HFFc6 (cell line): ENCODE measurements at regions not wholly inside any gene's neighbourhood (a gene's known extent, or its start where the extent isn't known, plus 50 kb on each side); places are given as distances from the start of the nearest gene placed in this dataset.

Experiments
- DNase-seq: peaks from one replicate; pipeline ENCODE4 v3.0.0-alpha.2; 2018
- H3K27ac Mint-ChIP-seq: 2 replicates; pipeline ENCODE4 v1.8.0; 2020; ENCODE audit warnings: mild to moderate bottlenecking, mixed read lengths
- H3K27me3 Mint-ChIP-seq: 2 replicates; pipeline ENCODE4 v1.8.0; 2021; ENCODE audit warnings: mild to moderate bottlenecking, moderate library complexity, mixed read lengths; ENCODE audit not compliant: insufficient read depth
- H3K36me3 Mint-ChIP-seq: 2 replicates; pipeline ENCODE4 v1.8.0; 2021; ENCODE audit warnings: low read depth, mixed read lengths
- H3K4me1 Mint-ChIP-seq: 2 replicates; pipeline ENCODE4 v1.8.0; 2020; ENCODE audit warnings: low read depth, mixed read lengths
- H3K4me3 Mint-ChIP-seq: 2 replicates; pipeline ENCODE4 v1.8.0; 2020; ENCODE audit warnings: mild to moderate bottlenecking, moderate library complexity, mixed read lengths
- H3K9me3 Mint-ChIP-seq: 2 replicates; pipeline ENCODE4 v1.8.0; 2020; ENCODE audit warnings: mild to moderate bottlenecking, mixed read lengths
- CTCF ChIP-seq: fragments of 200-600 bp; sonication (generic); IDR thresholded peaks from 2 replicates; pipeline ENCODE4 v1.5.0; 2021; ENCODE audit warnings: antibody characterized with exemption, mild to moderate bottlenecking

DNA sequence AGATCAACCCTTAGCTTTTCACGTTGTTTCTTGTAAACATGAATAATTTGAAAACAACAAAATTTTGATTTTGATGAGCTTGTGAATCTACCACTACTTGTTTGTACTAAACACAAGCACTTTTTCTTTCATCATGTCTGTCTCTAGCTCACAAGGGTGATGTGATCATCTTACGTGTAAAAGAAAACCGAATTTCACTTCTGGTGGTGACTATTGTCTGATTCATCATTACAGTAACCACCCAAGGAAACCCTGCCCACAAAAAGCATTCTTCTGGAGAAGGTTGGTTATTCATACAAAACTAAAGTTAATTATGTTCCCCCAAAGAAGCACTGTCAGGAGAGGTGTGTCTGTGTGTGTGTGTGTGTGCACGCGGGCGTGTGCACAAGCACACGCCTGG is 285.4 kb downstream of the ZNF516 start:
- H3K27ac Mint-ChIP-seq = no peak overlapping the region

DNA sequence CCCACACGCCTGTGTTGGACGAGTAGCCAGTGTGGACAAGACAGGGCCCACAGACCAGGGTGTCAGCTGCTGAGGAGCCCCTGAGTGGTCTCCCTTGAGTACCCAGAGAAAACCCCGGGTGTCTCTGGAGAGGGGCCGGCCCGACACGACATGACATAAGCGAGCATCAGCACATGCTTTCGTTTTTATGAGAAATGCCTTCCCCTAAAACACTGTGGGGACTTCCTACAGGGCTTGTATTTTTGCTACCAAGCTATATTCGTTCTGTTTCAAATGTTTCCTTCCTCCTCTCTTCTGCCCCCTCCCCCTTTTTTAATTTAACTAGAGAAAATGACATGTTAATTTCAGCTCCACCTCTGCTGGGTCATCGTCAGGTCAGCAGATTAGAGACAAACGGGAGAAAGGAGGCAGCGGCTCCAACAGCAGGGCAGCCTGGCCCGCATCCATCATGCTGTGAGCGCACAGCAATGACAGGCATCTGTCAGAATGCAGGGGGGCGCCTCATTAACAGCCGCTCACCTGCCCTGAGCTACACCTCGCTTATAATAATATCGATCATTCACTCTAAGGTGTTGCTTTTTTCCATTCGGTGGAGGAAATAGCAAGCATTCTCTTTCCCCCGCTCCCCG is 286.2 kb downstream of the ZNF516 start:
- DNase-seq = no peak
- Mint-ChIP-seq H3K9me3 (peaks cover 9% of the 10 kb centered on the region; the same call in 1 of the 2 replicates), H3K27ac (no peak overlapping the region), H3K27me3 (peaks cover 4% of the 10 kb centered on the region; the same call in 1 of the 2 replicates), H3K36me3 (no peaks in the 10 kb centered on the region), H3K4me1 (peaks cover 14% of the 10 kb centered on the region), H3K4me3 (peak overlapping the region; percentile 53; the same call in 1 of the 2 replicates)
- TF ChIP-seq CTCF = no peak

More for the DNA sequence above, 285.4 kb downstream of the ZNF516 start:
- H3K4me1 Mint-ChIP-seq = peaks cover 14% of the 10 kb centered on the region
- no peak for TF ChIP-seq CTCF
- peaks cover 6% of the 10 kb centered on the region; the same call in 1 of the 2 replicates for H3K9me3 Mint-ChIP-seq
- H3K36me3 Mint-ChIP-seq = no peaks in the 10 kb centered on the region
- DNase-seq = peak; percentile 40
- H3K27me3 Mint-ChIP-seq = peaks cover 4% of the 10 kb centered on the region; the same call in 1 of the 2 replicates
- H3K4me3 Mint-ChIP-seq = peak overlapping the region; percentile 53; the same call in 1 of the 2 replicates

DNA sequence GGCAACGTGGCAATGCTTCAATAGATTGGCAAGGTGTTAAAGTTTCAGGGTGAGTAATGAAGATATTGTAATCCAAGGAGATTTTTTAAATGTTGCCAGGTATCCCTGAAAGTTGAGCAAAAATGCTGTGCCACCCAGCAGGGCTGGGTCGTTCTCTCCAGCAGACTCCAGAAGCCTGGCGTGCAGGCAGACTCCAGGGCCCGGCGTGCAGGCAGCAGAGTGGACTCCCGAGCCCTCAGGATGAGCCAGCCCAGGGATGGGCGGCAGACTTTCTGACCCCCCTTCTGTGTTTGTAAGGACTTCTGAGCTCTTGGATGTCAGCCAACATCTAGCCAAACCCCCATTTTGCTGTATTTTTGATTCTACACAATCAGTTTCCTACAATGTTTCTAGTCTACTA is 289.1 kb downstream of the ZNF516 start:
- Mint-ChIP-seq H3K4me1 (peaks cover 14% of the 10 kb centered on the region), H3K9me3 (peaks cover 9% of the 10 kb centered on the region; the same call in 1 of the 2 replicates), H3K36me3 (no peaks in the 10 kb centered on the region), H3K27me3 (peaks cover 2% of the 10 kb centered on the region; the same call in 1 of the 2 replicates), H3K4me3 (no peak overlapping the region), H3K27ac (no peak overlapping the region)
- DNase-seq = no peak
- no peak for TF ChIP-seq CTCF

DNA sequence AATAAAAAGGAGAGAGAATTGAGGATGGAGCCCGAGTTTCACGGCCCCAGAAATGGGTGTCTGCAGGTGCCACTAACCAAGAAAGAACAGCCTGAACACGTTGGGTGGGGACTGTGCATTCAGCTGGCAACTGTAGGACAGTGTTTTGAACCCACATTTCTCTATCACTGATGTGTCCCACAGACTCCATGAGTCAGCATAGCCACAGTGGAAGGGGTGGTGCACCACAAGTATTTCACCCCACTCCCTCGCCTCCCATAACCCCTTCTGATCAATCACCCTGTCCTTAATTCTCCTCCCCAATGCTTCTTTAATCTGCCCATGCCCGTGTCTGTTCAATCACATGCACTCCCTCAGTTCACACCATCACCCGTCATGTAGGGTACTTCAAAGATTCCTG is 291.5 kb downstream of the ZNF516 start:
- H3K36me3 Mint-ChIP-seq = no peaks in the 10 kb centered on the region
- H3K9me3 Mint-ChIP-seq = peaks cover 9% of the 10 kb centered on the region; the same call in 1 of the 2 replicates
- H3K27me3 Mint-ChIP-seq = 0 out of 2 replicates have a peak, but pooled peaks cover 2% of the 10 kb centered on the region
- no peaks in the 10 kb centered on the region for H3K4me1 Mint-ChIP-seq
- no peak overlapping the region for H3K27ac Mint-ChIP-seq
- no peak for DNase-seq
- TF ChIP-seq CTCF = no peak
- no peak overlapping the region for H3K4me3 Mint-ChIP-seq

DNA sequence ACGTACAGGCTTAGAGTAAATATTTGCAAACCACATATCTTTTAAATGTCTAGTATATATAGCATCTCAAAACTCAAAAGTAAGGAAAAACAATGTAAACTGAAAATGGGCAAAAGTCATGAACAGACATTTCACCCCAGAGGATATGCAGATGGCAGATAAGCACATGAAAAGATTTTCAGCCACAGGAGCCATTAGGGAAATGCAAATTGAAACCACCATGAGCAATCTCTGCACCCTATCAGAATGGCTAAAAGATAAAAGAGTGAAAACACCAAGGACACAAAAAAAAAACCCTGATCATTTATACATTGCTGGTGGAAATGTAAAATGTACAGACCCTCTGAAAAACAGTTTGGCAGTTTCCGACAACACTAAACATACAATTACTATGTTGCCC is 292.7 kb downstream of the ZNF516 start:
- H3K27me3 Mint-ChIP-seq = 0 out of 2 replicates have a peak, but pooled peaks cover 2% of the 10 kb centered on the region
- no peak for DNase-seq
- peaks cover 9% of the 10 kb centered on the region; the same call in 1 of the 2 replicates for H3K9me3 Mint-ChIP-seq
- TF ChIP-seq CTCF = no peak
- no peak overlapping the region for H3K27ac Mint-ChIP-seq
- no peaks in the 10 kb centered on the region for H3K4me1 Mint-ChIP-seq
- H3K36me3 Mint-ChIP-seq = no peaks in the 10 kb centered on the region
- H3K4me3 Mint-ChIP-seq = no peak overlapping the region
